GM23248 (cell line): ENCODE measurements at regions not wholly inside any gene's neighbourhood (a gene's known extent, or its start where the extent isn't known, plus 50 kb on each side); places are given as distances from the start of the nearest gene placed in this dataset.
"Not testable (repeated sequence)": the region's sequence is repeated elsewhere in the genome, so short reads cannot be mapped to it uniquely, and the experiment has no call there.

Experiments used
- EZH2 ChIP-seq: fragments of 200-600 bp; sonication (generic); IDR thresholded peaks from 2 replicates; pipeline ENCODE4 v1.6.1; 2018; ENCODE audit warnings: antibody characterized with exemption, mild to moderate bottlenecking; ENCODE audit not compliant: insufficient read depth, poor library complexity, severe bottlenecking
- EZH2phosphoT487 ChIP-seq: fragments of 200-600 bp; sonication (generic); IDR thresholded peaks from 2 replicates; pipeline ENCODE4 v1.6.1; 2018; ENCODE audit warnings: antibody characterized with exemption, moderate library complexity, mild to moderate bottlenecking, low read depth; ENCODE audit not compliant: insufficient read depth

- TF ChIP-seq EZH2, EZH2phosphoT487: not testable (repeated sequence)
Measured at GRCh38 chr16:29135098-29135497, 150.2 kb downstream of the LAT start.
